GM23248 (cell line): ENCODE measurements at regions not wholly inside any gene's neighbourhood (a gene's known extent, or its start where the extent isn't known, plus 50 kb on each side); places are given as distances from the start of the nearest gene placed in this dataset.

ENCODE experiments used
- EZH2 ChIP-seq: fragments of 200-600 bp; sonication (generic); IDR thresholded peaks from 2 replicates; pipeline ENCODE4 v1.6.1; 2018; ENCODE audit warnings: antibody characterized with exemption, mild to moderate bottlenecking; ENCODE audit not compliant: insufficient read depth, poor library complexity, severe bottlenecking
- EZH2phosphoT487 ChIP-seq: fragments of 200-600 bp; sonication (generic); IDR thresholded peaks from 2 replicates; pipeline ENCODE4 v1.6.1; 2018; ENCODE audit warnings: antibody characterized with exemption, moderate library complexity, mild to moderate bottlenecking, low read depth; ENCODE audit not compliant: insufficient read depth

DNA sequence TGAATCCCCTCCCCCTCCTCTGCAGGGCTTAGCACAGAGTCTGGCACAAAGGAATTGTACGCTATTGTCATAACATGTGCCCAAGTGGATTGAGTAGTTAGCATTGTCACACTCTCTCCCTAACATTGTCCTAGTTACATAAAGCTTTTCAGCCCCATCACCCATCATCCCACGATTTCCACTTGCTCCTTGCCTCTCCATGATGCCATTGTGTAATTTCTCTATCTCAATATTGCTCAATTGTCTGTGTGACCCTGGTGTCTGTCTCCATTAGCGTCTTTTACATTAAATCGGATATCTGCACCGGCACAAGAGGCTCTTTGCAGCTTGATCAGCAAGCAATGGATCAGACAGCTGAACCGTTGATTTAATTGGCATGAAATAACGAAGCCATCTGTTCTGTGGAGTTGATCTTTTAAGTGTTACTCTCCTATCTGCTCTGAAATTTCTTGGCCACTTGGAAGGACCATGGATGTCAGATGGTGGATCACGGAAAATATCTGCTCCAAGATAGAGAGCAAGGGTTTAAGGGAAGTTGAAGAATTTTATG lies 77.0 kb upstream of the HS3ST4 start:
- no peak for TF ChIP-seq EZH2
- no peak for TF ChIP-seq EZH2phosphoT487
